PC-3 (cell line): ENCODE measurements at regions not wholly inside any gene's neighbourhood (a gene's known extent, or its start where the extent isn't known, plus 50 kb on each side); places are given as distances from the start of the nearest gene placed in this dataset.

Experiments
- ATAC-seq: fragments of 200-7000 bp; cut with Tn5 transposase; 2 replicates; pipeline ENCODE4 v1.9.1; 2020; ENCODE audit warnings: mild to moderate bottlenecking, moderate library complexity
- BruUV-seq: library from RNA; stranded (reverse); fragments of 400-500 nt; replicated peaks from 2 replicates; lab custom pipeline; 2021; lab: Mats Ljungman, UMichigan
- CTCF ChIA-PET: fragments of 300-600 bp; sonication (Branson Sonifier 250); formaldehyde crosslinking; loops from one replicate; lab custom pipeline; 2022; ENCODE audit warnings: antibody characterized with exemption; lab: Charles Lee
- POLR2A ChIA-PET: fragments of 300-600 bp; sonication (Branson Sonifier 250); formaldehyde crosslinking; loops from one replicate; lab custom pipeline; 2022; ENCODE audit warnings: antibody characterized with exemption; ENCODE audit not compliant: unreplicated experiment; lab: Charles Lee
- DNase-seq: peaks from one replicate; pipeline ENCODE4 v3.0.0-alpha.2; 2015
- H2AFZ ChIP-seq: fragments of 300-600 bp; sonication (generic); 2 replicates; pipeline ENCODE4 v1.6.0; 2016; ENCODE audit warnings: antibody characterized with exemption, low read length
- H3F3A ChIP-seq: fragments of 300-600 bp; sonication (generic); one replicate; pipeline ENCODE4 v1.6.0; 2017; ENCODE audit warnings: antibody characterized with exemption, low read length, control low read depth, mild to moderate bottlenecking; ENCODE audit not compliant: unreplicated experiment
- H3K27ac ChIP-seq: fragments of 300-600 bp; sonication (generic); 2 replicates; pipeline ENCODE4 v1.5.1; 2016; ENCODE audit warnings: mild to moderate bottlenecking, low read length
- H3K27me3 ChIP-seq: fragments of 300-600 bp; sonication (generic); 2 replicates; pipeline ENCODE4 v1.6.1; 2016; ENCODE audit warnings: low read length, mixed read lengths
- H3K36me3 ChIP-seq: fragments of 300-600 bp; sonication (generic); 2 replicates; pipeline ENCODE4 v1.6.1; 2016; ENCODE audit warnings: low read depth, mixed run types, low read length, mixed read lengths
- H3K4me1 ChIP-seq: fragments of 300-600 bp; sonication (generic); 2 replicates; pipeline ENCODE4 v1.5.1; 2016; ENCODE audit warnings: low read length; ENCODE audit not compliant: insufficient read depth
- H3K4me2 ChIP-seq: fragments of 300-600 bp; sonication (generic); 2 replicates; pipeline ENCODE4 v1.6.0; 2016; ENCODE audit warnings: low read length
- H3K4me3 ChIP-seq: fragments of 300-600 bp; sonication (generic); 2 replicates; pipeline ENCODE4 v1.5.1; 2016; ENCODE audit warnings: mild to moderate bottlenecking, low read length, mixed read lengths
- H3K79me2 ChIP-seq: fragments of 300-600 bp; sonication (generic); 2 replicates; pipeline ENCODE4 v1.6.1; 2017; ENCODE audit warnings: low read length, mixed read lengths
- H3K9ac ChIP-seq: fragments of 300-600 bp; sonication (generic); 2 replicates; pipeline ENCODE4 v1.6.0; 2016; ENCODE audit warnings: mild to moderate bottlenecking, low read length
- H3K9me2 ChIP-seq: fragments of 300-600 bp; sonication (generic); replicated peaks from 2 replicates; pipeline ENCODE4 v1.6.1; 2016; ENCODE audit warnings: mixed run types, low read length, mixed read lengths
- H3K9me3 ChIP-seq: fragments of 300-600 bp; sonication (generic); 2 replicates; pipeline ENCODE4 v1.6.1; 2016; ENCODE audit warnings: low read length, mixed read lengths
- H4K20me1 ChIP-seq: fragments of 300-600 bp; sonication (generic); 2 replicates; pipeline ENCODE4 v1.6.1; 2016; ENCODE audit warnings: low read length, mixed read lengths
- CTCF ChIP-seq: fragments of 300-600 bp; sonication (generic); conservative IDR thresholded peaks from 2 replicates; pipeline ENCODE4 v1.5.1; 2017; ENCODE audit warnings: antibody characterized with exemption, low read depth, mild to moderate bottlenecking, low read length
- EZH2 ChIP-seq: fragments of 300-600 bp; sonication (generic); IDR thresholded peaks from one replicate; pipeline ENCODE4 v1.6.1; 2017; ENCODE audit warnings: antibody characterized with exemption, mild to moderate bottlenecking, low read length; ENCODE audit not compliant: unreplicated experiment
- EZH2phosphoT487 ChIP-seq: fragments of 300-600 bp; sonication (generic); IDR thresholded peaks from 2 replicates; pipeline ENCODE4 v1.6.1; 2018; ENCODE audit warnings: mild to moderate bottlenecking, antibody characterized with exemption, low read length, borderline replicate concordance
- intact Hi-C: fragments of 100-400 bp; cut with micrococcal nuclease; formaldehyde crosslinking; loops from 2 replicates; pipeline ENCODE4 v1.9.0; 2023

GRCh38 chr6:76703786-76704185 lies 631.3 kb upstream of the IMPG1 start:
- Histone ChIP-seq H3K79me2 (no peaks in the 10 kb centered on the region), H3K36me3 (no peaks in the 10 kb centered on the region), H3K9me2 (no peaks in the 10 kb centered on the region), H3K27me3 (no peaks in the 10 kb centered on the region), H3K9ac (no peak overlapping the region), H3K4me3 (no peak overlapping the region), H3F3A (no peaks in the 10 kb centered on the region), H3K9me3 (no peaks in the 10 kb centered on the region), H3K27ac (no peak overlapping the region), H2AFZ (no peak overlapping the region), H3K4me1 (no peaks in the 10 kb centered on the region), H4K20me1 (no peaks in the 10 kb centered on the region), H3K4me2 (no peak overlapping the region)
- TF ChIP-seq EZH2phosphoT487 (no peak), EZH2 (no peak), CTCF (no peak)
- ChIA-PET CTCF (no interaction called here), POLR2A (no interaction called here)
- BruUV-seq, result no TSS peak
- intact Hi-C loops, result no loop called here
- no peak for DNase-seq
- ATAC-seq, result no peak

- H3K4me2 ChIP-seq, result no peak overlapping the region
- no peaks in the 10 kb centered on the region for H3K9me2 ChIP-seq
- H3K27ac ChIP-seq, result no peak overlapping the region
Measured at GRCh38 chr6:76703285-76703684, 630.8 kb upstream of the IMPG1 start.

GRCh38 chr6:76702187-76702586 lies 629.7 kb upstream of the IMPG1 start:
- CTCF ChIA-PET, result no interaction called here
- intact Hi-C loops, result no loop called here
- H3K27ac ChIP-seq, result no peak overlapping the region

More at GRCh38 chr6:76703285-76703684, 630.8 kb upstream of the IMPG1 start:
- POLR2A ChIA-PET, result no interaction called here
- Histone ChIP-seq H4K20me1 (no peaks in the 10 kb centered on the region), H3K4me1 (no peaks in the 10 kb centered on the region), H3K9me3 (no peaks in the 10 kb centered on the region), H3K9ac (no peak overlapping the region), H3K27me3 (no peaks in the 10 kb centered on the region), H3K4me3 (no peak overlapping the region), H3K79me2 (no peaks in the 10 kb centered on the region), H2AFZ (no peak overlapping the region), H3F3A (no peaks in the 10 kb centered on the region), H3K36me3 (no peaks in the 10 kb centered on the region)
- no peak for DNase-seq
- CTCF ChIA-PET, result no interaction called here
- intact Hi-C loops, result no loop called here
- no peak for ATAC-seq
- BruUV-seq, result no TSS peak
- TF ChIP-seq EZH2phosphoT487 (no peak), CTCF (no peak), EZH2 (no peak)

More at GRCh38 chr6:76702187-76702586, 629.7 kb upstream of the IMPG1 start:
- H3K36me3 ChIP-seq, result no peaks in the 10 kb centered on the region
- H3K9me2 ChIP-seq, result no peaks in the 10 kb centered on the region
- H3F3A ChIP-seq, result no peaks in the 10 kb centered on the region
- H3K79me2 ChIP-seq, result no peaks in the 10 kb centered on the region
- POLR2A ChIA-PET, result no interaction called here
- H4K20me1 ChIP-seq, result no peaks in the 10 kb centered on the region
- no peaks in the 10 kb centered on the region for H3K27me3 ChIP-seq
- H3K9me3 ChIP-seq, result no peaks in the 10 kb centered on the region
- no peak overlapping the region for H3K4me2 ChIP-seq
- no peak overlapping the region for H3K9ac ChIP-seq
- H3K4me1 ChIP-seq, result no peaks in the 10 kb centered on the region
- no peak overlapping the region for H3K4me3 ChIP-seq
- no TSS peak for BruUV-seq
- H2AFZ ChIP-seq, result no peak overlapping the region
- no peak for DNase-seq
- TF ChIP-seq CTCF (no peak), EZH2 (no peak), EZH2phosphoT487 (no peak)
- ATAC-seq, result no peak
